ENCODE measurements at regions not wholly inside any gene's neighbourhood (a gene's known extent, or its start where the extent isn't known, plus 50 kb on each side); places are given as distances from the start of the nearest gene placed in this dataset.

DNA sequence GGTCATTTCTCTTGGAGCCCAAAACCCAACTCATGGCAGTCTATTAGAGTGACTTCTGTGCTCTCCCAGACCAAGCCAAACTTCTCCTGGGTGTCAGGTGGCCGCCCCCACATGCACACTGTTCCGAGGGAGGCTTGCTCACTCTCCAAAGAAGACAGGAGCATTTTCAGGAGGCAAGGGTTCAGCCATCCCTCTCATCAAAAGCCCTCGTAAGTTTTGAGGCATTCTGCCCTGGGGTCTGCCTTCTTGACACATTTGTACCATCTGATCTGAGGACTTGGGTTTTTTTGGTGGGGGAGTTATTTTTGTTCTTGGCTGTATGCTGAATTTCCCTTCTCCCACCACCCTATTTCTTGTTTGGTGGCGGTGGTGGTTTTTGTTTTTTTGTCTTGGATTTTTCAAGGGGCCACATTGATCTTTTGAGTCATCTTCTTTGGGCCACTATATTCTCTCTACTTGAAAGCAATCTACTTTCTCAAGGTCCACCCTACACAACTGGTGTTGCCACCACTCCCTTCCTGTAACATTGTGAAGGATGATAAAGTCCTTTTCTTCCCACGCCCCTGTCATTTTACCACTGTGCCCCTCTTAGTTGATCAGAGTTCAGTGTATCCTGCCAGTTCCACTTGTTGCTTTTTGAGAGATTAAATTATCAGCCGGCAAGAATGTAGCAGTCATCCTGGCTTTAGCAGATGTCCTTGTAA lies 255.8 kb downstream of the CYP26B1 start:
- no peak for DNase-seq (ENCODE audit: low spot score)

DNA sequence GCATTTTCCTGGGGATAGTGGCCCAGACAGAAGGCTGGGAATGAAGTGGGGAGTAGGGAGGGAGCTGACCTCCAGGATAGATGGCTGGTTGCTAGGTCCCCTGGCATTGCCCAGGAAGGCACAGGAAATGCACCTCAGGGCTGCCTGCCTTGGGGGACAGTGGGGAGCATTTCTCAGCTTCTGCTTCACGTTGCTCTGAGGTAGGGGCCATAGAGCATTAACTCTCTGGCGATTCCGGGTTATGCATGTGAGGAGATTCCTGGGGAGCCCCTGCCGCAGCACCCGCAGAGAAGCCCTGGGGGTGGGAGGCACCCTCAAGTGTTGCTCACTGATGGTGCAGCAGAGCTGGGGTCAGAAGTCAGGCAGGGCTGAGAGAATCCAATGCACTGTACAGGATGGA lies 256.5 kb downstream of the CYP26B1 start:
- DNase-seq (ENCODE audit: low spot score) = no peak

DNA sequence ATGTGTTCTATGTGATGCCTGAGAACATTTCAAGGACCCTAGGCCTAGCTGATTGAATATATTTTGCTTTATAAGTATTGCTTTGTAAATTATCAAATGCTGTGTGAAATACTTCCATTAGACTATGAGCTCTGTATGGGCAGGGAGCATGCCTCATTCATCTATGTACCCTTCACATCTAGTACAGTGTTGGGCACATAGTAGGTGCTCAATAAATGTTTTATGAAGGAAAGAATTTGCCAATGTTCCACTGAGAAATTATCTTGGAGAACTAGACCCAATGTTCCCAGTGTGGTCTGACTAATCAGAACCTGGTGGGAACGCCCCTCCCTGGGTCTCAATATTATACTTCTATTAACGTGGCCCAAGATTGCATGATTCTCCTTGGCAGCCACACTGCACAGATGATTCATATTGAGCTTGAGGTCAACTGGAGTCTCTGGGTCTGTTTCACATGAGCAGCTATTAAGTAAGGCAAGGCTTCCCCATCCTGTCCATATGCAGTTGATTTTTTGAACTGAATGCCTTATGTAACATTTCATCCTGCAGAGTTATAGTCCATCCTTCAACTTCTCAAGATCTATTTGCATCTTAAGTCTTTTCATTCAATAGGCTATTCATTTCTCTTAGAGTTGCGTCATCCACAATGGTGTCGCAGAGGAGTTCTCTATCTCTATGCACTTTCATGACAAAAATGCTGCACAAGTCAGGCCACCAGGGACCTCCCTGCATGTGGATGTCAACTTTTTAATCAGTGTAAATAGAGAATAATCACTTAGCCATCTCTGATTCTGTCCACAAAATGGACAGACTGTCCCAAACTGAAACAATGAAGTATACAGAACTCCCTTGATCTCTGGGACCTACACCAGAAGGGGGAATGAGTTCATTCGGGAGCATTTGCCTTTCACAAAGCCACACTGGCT lies 257.6 kb downstream of the CYP26B1 start:
- DNase-seq (ENCODE audit: low spot score) = no peak

DNA sequence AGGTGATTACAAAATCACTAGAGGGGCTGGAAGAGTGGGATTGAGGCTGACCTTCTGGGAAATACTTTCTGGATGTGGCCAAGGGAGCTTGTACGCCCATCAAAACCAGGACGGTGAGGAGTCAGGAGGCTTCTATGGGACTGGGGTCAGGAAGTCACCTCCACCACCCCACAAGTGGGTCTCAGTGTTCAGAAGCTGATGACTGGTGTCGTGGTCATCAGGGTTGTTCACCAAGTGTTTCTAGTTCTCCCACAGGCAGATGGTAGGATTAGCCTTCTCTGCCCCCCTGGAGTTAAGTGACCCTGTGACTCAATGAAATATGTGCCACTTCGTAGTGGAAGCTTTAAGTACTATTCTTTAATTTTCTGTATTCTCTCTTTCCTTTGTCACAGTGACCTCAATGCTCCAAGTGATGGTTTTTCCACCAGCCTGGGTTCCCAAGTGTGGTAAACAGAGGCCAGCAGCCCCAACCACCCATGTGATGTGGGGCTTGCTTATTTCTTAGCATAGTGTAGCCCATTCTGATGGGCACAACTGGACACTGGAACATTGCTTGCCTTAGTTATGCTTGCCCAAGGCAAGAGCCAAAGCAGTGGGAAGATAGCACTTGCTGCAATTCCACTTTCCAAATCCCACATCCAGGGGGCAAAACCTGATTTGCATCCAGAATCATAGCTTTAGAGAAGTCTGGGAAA lies 258.8 kb downstream of the CYP26B1 start:
- no peak for DNase-seq (ENCODE audit: low spot score)

DNA sequence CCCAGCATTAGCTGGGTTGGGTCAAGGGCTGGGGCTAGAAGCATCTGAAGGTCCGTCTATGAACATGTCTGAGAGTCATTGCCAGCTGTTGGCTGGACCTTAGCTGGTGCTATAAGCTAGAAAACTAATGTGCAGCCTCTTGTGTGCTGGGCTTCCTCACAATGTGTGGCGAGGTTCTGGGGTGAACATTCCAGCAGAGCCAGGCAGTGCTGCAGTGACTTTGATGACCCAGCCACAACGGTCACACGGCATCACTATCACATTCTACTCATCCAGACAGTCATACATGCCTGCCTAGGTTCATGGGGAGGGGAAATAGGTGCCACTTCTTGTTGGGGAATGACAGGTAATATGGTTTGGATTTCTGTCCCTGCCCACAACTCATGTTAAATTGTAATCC lies 260.5 kb downstream of the CYP26B1 start:
- no peak for DNase-seq (ENCODE audit: low spot score)

DNA sequence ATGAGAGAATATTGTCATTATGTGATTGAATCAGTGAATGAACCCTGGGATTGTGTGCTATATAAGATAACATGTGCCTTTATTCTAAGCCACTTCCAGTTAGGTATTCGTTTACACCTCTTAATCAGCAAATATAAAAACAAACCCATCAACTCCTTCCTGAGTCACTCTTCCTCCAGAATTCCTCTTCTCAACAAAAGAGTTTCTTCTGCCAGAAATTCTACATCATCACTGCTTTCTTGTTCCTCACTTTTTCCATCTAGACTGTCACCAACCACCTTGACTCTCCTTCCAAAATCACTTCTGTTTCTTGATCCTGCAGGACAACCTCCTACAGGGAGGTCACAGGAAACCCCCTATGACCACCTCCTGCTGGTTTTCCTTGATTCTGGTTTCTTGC lies 261.4 kb downstream of the CYP26B1 start:
- no peak for DNase-seq (ENCODE audit: low spot score)

DNA sequence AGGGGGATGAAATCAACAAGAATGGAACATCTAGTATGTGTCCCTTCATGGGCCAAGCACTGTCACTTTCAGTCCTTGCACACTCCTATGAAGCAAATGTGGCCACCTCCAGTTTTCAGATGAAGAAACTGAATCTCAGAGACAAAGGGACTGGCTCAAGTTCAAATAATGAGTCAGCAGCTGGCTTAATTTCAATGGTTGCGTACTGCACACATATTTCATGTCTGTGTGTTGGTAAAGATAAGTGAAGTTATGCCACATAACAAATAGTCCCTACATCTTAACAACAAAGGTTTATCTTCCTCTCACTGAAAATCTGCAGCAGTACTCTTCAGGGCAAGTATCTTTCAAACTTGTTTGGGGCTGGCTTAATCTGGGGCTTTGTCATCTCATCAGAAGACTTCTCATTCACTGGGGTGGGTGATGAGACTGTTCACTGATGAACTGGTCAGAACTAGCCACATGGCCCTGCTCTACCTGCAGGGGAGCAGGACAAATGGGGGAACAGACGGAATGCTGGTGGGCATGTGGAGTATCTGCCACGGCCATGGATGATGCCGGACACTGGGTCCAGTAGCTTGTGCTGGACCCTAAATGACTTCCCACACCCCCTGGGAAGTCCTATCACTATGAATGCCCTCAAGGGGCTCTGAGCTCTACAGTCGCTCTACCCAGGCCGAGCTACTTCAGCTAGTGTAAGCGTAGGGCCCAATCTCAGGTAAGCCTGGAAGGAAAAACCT lies 263.2 kb downstream of the CYP26B1 start:
- DNase-seq (ENCODE audit: low spot score) = peak; percentile 34

DNA sequence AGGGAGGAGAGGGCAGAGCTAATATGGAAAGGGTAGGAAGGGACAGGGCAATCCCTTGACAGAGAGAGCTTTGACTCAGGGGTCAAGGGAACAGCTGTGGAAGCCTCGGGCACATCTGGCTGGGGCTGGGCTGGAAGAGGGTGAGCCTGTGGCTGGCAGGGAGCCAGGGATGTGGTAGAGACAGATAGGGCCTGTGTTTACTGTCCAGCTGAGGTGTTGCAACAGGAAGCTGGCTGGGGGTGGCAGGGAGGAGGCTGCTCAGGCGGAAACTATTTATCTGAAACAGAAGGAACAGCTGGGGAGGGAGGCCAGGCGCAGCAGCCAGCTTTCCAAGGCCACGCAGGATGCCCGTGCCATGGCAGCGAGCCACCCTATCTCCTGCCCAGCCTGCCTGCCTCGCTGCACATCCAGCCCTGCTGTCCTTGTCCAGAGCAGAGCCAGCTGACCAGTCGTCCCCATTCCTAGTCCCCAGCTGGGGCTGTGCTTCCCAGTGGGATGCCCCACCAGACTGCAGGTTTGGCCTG lies 264.7 kb downstream of the CYP26B1 start:
- peak; percentile 61 for DNase-seq (ENCODE audit: low spot score)

DNA sequence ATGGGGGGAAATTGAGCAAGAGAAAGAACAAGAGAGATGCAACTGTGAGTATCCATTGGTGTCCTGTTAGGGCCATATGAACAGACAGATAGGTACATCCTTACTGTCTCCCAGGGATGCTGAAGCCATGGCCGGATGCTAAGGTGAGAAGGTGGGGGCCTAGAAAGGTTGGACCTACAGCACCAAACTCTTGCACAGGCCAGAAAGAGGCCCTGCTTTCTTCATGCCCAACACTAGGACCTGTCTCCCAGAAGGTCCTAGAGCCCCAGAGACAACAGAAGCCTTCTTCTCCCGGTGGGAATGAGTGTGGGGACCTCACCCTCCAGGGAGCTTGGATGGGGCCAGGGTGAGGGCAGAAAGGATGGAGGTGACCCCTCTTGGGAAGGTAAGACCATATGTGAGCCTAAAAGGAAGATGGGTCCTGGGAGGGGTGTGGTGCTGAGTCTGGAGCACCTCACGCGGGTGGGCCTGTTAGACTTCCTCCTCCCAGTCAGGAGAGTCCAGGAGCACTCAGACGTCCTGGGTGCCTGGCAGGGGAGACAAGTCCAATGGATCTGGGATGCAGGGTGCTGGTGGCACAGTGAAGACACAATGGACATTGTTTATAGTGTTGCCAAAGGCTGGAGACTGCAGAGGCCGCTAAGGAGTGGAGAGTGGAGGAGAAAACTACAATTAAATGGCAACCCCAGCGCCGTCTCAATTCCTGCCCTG lies 265.3 kb downstream of the CYP26B1 start:
- DNase-seq (ENCODE audit: low spot score) = no peak

DNA sequence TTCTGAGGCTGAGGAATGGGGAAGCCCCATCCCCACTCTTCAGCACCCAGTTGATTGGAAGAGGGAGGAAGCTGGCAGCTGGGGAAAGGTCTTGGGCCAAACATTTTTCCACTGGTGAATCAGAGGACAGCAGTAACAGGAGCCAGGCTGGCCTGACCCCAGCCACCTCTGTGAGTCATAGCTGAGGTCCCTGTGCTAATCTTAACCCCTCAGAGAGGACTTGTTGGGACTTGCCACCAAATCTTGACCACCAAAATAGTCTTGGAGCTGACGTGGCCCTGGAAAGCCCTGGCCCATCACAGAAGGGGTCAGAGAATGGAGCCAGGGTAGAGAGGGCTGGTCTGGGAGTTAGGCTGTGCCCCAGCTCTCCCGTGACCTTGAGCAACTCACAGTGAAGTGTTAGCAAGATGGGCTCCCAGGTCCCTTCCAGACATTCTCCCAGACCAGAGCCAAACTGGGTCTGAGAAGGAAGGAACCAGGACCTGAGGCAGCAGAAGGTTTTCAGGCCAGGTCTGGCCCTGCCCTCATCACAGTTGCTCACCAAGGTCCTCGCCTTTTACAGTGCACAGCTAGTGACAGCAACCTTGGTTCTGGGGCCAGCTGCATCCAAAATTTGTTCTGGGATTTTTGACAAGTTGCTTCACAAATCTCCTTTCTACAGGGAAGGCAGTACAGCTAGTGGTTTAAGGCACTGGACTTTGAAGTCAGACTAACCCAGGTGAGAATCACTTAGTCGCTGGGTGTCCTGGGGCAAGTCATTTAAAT lies 266.6 kb downstream of the CYP26B1 start:
- DNase-seq (ENCODE audit: low spot score) = peak; percentile 56

DNA sequence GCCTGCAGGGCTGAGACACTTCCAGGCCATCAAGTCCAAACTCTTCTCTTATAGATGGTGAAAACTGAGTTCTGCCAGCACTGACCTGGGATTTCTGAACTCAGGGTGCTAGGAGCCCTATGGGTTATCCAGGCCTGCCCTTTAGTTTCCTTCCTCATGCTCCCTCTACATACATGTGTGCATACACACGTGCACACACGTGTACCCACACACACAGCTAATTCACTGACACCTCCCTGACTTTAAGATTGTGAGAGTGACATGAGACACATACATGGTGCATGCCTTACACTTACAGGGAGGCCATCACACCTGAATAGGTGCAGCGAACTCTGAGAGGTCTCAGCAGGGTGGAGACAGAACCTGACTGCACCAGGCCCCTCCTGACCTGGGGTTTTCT lies 267.4 kb downstream of the CYP26B1 start:
- DNase-seq (ENCODE audit: low spot score) = no peak

DNA sequence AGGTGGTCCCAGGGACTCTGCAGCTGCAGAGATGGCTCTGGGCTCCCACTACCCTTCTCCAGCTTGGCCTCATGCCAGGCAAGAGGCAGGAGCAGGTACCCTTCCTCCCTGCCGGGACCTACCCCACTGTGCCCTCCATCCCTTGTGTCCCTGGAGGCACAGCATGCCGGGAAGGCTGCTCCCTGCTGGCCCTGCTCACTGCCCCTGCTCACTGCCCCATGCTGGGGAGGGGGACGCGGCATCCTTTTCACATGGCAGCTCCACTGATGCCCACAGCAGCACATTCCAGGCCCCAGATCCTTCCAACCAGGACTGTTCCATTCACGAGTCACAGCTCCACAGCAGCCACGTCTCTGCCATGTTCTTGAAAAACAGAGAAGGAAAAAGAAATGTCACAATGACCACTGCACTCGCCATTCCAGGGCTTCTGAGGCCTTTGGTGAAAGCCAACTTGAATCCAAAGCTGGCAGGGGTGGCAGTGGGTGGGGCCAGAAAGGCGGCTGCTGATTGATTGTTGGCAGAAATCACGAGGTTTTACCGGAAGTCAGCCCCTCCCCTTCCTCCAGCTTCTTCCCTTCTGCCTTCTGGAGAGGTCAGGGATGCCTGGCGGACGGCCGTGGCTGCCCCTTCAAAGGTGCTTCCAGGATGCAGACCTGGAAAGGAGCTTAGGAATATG lies 268.0 kb downstream of the CYP26B1 start:
- no peak for DNase-seq (ENCODE audit: low spot score)

DNA sequence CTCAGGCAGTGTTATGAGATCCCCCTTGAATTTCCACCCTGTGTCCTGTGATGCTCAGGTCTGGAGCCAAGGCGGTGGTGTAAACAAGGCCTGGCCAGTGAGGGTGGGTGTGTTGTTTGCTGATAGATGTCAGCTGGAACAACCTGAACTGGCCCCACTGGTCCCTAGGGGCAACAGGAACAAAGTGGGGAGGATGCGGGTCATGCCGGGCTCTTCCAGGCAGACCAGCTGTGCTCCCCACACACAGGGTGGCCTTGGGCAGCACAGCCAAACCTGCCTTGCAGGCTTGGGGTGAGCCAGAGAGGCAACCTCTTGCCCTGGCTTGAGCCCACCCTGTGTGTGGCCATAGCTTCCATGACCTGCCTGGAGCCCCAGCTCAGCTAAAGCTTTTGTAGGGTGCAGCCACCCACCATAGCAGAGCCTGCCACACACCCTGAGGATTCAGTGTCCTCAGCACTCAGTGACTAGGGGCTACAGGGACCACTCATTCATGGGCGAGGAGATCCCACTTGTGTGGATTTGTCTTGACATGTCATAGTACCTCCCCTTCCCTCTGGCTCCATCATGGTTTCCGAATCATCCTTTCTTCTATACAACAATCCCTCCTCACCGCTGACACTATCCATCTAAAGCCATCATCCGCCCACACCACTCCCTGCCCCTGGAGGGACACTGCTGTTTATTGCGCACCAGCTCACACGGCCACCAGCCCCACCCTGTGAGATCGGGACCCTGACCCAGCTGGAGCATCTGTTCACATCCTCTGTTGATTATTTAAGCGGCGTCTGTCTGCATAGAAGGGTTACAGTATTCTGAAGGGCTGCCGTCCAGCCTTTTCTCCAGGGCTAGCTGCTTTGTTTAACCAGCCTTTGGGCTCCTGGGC lies 268.8 kb downstream of the CYP26B1 start:
- DNase-seq (ENCODE audit: low spot score) = no peak

DNA sequence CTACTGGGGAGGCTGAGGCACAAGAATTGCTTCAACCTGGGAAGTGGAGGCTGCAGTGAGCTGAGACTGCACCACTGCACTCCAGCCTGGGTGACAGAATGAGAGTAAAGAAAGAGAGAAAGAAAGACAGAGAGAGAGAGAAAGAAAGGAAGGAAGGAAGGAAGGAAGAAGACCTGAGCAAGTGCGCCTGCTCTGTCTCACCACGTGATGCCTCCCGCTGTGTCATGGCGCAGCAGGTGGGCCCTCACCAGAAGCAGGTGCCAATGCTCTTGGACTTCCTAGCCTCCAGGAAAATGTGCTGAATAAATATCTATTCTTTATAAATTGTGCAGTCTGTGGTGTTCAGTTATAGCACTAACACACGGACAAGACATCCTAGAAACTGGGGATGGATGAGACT lies 270.0 kb downstream of the CYP26B1 start:
- DNase-seq (ENCODE audit: low spot score) = no peak

DNA sequence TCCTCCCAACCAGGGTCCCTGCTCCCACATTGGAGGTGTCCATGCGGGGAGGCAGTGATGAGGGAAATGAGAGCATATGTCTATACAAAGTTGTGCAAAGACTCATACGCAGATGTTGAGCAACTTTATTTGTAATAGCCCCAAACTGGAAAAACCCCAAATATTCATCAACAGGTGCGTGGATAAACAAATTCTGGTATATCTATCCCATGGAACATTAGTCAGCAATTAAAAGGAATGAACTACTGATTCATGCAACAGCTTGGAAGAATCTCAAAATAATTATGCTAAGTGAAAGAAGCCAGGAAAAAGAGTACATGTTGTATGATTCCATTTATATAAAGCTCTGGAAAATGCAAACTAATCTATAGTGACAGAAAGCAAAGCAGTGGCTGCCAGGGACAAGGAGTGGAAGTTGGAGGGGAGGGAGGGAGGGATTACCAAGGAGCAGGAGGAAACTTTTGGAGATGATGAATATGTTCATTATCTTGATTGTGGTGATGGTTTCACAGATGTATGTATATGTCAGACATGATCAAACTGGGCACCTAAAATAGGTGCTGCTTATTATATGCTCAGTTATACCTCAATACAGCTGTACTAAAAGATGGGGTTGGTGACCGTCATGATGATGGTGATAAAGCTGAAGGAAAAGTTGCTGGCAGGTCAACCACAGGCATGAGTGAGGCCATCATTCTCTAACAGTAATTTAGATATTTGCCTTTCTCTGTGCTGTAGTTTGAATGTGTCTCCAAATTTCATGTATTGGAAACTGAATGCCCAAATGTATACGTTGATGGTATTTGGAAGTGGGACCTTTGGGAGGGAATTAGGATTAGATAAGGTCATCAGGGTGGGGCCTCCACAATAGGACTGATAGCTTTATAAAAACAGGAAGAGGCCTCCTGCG lies 270.9 kb downstream of the CYP26B1 start:
- DNase-seq (ENCODE audit: low spot score) = no peak

DNA sequence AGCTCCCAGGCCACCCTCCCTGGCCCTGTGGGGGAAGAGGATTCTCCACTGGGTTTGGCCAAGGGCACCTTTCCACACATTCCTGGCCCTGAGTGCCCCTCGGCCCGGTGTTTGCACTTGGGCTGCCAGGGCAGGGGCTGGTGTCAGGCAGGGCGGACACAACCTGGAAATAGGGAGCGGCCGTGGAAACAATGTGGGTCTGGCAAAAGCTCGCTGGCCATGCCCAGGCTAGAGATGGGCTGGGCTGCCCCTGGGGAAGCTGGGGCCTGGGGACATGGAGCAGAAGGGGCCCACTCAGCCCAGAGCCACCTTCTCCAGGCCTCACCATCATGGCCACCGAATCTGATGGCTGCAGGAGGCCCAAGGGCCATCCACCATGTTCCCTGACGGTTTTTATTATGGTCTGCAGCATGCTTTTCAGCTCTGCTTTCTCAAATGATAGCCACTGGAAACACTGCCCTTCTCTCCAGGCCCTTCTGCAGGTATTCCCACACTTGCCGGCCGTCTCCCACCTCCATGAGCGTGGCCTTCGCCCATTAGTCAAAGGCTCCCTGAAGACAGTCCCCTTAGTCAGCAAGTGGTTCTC lies 275.1 kb downstream of the CYP26B1 start:
- no peak for DNase-seq (ENCODE audit: low spot score)

DNA sequence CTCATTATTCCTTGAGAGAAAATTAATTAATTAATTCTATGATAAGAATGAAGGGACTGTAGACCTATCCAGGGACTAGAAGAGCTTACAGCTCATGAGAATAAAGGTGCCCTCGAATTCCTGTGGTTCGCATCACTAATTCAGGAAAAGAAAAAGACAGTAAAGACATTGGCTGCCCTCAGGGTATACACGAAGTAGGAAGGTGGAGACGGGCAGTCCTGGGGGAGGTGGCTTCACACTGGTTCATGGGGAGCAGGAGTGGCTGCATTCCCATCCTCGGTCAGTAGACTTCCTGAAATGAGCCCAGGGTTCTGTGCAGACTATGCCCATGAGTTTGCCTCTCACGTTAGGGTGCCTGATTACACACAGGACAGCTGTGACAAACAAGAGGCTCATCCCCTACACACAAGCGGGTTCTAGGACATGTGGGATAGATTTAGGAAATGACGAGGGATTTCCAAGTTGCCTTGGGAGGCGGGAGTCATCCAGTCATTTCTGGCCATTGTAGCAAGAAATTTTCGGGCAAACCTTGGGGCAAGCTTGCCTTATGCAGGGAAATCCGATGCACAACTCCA lies 282.2 kb downstream of the CYP26B1 start:
- no peak for DNase-seq (ENCODE audit: low spot score)
